Psoas muscle (tissue), 7 donors: ENCODE measurements at regions not wholly inside any gene's neighbourhood (a gene's known extent, or its start where the extent isn't known, plus 50 kb on each side); places are given as distances from the start of the nearest gene placed in this dataset.

ENCODE experiments used
- ATAC-seq, 4 donors: fragments of 200-7000 bp; cut with Tn5 transposase; one replicate each; pipeline ENCODE4 v1.9.1; 2020; ENCODE audit warnings: moderate library complexity in 3 of 4, mild to moderate bottlenecking in 2 of 4
- DNase-seq, 2 donors: peaks; one replicate each; pipeline ENCODE4 v3.0.0-alpha.2; 2020
- H3K27ac ChIP-seq: fragments of 200-600 bp; one replicate; pipeline ENCODE4 v1.8.0; 2022
- H3K27me3 ChIP-seq, 3 donors: fragments of 200-600 bp in 1 of 3; one replicate each; pipeline versions ENCODE4 v1.6.1 to v1.8.0; 2013 to 2022; ENCODE audit warnings: low read length in 2 of 3, mild to moderate bottlenecking in 2 of 3, moderate library complexity in 1 of 3; ENCODE audit not compliant: insufficient read depth in 3 of 3
- H3K36me3 ChIP-seq, 2 donors: fragments of 200-600 bp in 1 of 2; one replicate each; pipeline versions ENCODE4 v1.6.1 to v1.8.0; 2013 to 2022; ENCODE audit warnings: low read depth in 1 of 2, mild to moderate bottlenecking in 1 of 2, moderate library complexity in 1 of 2; ENCODE audit not compliant: insufficient read depth in 1 of 2
- H3K4me1 ChIP-seq: fragments of 200-600 bp; one replicate; pipeline ENCODE4 v1.8.0; 2022
- H3K4me3 ChIP-seq: fragments of 200-600 bp; one replicate; pipeline ENCODE4 v1.8.0; 2022; ENCODE audit warnings: mild to moderate bottlenecking
- H3K9me3 ChIP-seq: fragments of 200-600 bp; one replicate; pipeline ENCODE4 v1.8.0; 2022
- WGBS, 3 donors: extraction: QIAGEN DNeasy Blood & Tissue Kit; methylation state at CpG; one replicate each; pipeline versions ENCODE4 v1.1.6 to v1.1.7; 2013; 5-methylcytosine and 5-hydroxymethylcytosine counted together
- intact Hi-C, 2 donors: fragments of 100-400 bp; cut with DNase I; formaldehyde crosslinking; loops; one replicate each; pipeline versions ENCODE4 v1.11.0 to v1.14.2; 2022
- TF ChIP-seq, protein P1 (sequence below): fragments of 200-600 bp; IDR thresholded peaks from one replicate; pipeline ENCODE4 v1.8.0; 2022; ENCODE audit warnings: antibody characterized with exemption
- donor health status: healthy with polysubstance abuse.
- donor health status: DM: no; HTN: no; CAD: no; lungs with moderate emphysema.
- donor health status: Bipolar disorder and iron deficiency.
- donor health status: healthy.
- donor health status: DM: yes; HTN: yes; CAD: no.
- donor health status: DM: no; HTN: no; CAD: no.
- donor health status: DM: yes; HTN: yes; CAD: no.

DNA sequence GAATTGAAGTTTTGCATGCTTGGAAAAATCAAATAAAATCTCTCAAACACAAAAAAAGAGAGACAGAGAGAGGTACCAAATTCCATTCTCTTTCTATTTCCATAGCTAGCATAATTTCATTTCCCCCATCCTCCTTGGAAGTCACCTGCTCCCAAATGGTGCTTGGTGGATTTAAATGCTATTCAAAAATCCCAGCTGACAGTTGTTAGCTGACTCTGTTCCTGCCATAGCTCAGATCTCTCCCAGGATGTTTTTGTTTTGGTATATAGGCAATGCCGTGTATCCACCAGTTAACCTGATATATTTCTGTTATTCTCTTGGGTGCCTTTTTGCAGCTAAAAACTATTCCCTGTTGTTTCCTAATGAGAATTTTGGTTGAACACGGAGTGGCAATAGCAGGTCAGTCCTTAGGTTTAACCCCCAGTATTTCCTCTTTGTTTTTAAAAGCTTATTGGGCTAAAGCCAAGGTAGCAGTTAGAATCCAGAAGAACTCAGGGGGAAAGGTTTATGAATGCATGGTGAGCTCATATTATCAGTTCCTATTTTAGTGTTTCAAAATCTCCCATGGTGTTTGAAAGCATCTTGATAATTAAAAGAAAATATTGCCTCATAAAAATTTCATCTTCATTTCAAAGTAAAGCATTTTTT lies 240.0 kb upstream of the GBE1 start:
- Histone ChIP-seq H3K4me3 (no peak overlapping the region), H3K36me3 (no peaks in the 10 kb centered on the region), H3K9me3 (no peaks in the 10 kb centered on the region), H3K27me3 (no peaks in the 10 kb centered on the region), H3K27ac (no peak overlapping the region), H3K4me1 (peaks cover 12% of the 10 kb centered on the region)
- no peak for ATAC-seq
- TF ChIP-seq, protein P1, sequence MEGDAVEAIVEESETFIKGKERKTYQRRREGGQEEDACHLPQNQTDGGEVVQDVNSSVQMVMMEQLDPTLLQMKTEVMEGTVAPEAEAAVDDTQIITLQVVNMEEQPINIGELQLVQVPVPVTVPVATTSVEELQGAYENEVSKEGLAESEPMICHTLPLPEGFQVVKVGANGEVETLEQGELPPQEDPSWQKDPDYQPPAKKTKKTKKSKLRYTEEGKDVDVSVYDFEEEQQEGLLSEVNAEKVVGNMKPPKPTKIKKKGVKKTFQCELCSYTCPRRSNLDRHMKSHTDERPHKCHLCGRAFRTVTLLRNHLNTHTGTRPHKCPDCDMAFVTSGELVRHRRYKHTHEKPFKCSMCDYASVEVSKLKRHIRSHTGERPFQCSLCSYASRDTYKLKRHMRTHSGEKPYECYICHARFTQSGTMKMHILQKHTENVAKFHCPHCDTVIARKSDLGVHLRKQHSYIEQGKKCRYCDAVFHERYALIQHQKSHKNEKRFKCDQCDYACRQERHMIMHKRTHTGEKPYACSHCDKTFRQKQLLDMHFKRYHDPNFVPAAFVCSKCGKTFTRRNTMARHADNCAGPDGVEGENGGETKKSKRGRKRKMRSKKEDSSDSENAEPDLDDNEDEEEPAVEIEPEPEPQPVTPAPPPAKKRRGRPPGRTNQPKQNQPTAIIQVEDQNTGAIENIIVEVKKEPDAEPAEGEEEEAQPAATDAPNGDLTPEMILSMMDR, result no peak
- DNase-seq, result no peak
- whole genome bisulfite sequencing, 3 donors, result 23 to 48% (median 29%) methylated on average over 2 of the region's 2 CpGs
- intact Hi-C loops, result no loop called here

DNA sequence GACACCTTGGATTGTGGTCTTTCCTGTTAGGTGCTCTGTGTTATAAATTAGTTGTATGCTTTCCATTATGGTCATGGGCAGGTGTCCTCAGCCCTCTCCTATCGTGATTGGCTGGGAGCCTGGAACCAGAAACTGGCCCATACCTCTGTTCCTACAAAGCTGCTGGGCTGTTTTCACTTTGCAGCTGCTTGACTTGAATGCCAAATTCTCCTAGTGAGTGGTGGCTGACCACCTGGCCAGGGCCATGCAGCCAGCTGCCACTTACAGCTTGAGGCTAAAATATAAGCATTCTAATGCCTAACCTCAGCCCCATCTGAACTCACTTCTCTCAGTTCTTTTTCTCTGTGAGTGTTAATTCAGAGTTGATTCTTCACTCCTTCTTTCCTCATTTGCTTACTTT lies 239.3 kb upstream of the GBE1 start:
- Histone ChIP-seq H3K36me3 (no peaks in the 10 kb centered on the region), H3K4me3 (no peak overlapping the region), H3K4me1 (peaks cover 12% of the 10 kb centered on the region), H3K27me3 (no peaks in the 10 kb centered on the region), H3K27ac (no peak overlapping the region), H3K9me3 (no peaks in the 10 kb centered on the region)
- ATAC-seq, result peak in 2 of 4 donors; percentile 38 to 67
- intact Hi-C loops, result no loop called here
- 11 to 23% (median 13%) methylated on average over 1 of the region's 1 CpG for WGBS, 3 donors
- TF ChIP-seq, protein P1, result no peak
- no peak for DNase-seq

DNA sequence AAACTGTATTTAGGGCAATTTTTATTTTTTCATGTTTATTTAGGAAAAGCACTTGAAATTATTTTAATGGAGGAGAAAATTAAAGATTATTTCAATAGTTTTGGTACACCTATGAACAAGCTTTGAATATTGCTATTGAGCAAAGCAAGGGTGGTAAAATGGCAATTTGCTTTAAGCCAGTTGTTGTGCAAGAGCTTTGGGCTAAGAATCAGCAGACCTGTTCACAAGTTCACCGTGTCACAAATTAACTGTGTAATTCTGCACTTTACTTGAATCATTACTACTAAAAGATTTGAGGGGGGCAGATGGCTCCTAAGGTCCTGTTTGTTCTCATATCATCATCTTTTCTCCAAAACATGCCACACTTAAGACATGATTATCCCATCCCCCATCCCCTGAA lies 238.9 kb upstream of the GBE1 start:
- intact Hi-C loops, result no loop called here
- DNase-seq (no peak), ATAC-seq (no peak)
- peaks cover 12% of the 10 kb centered on the region for H3K4me1 ChIP-seq
- H3K4me3 ChIP-seq, result no peak overlapping the region
- TF ChIP-seq, protein P1, result no peak
- no peaks in the 10 kb centered on the region for H3K9me3 ChIP-seq
- H3K36me3 ChIP-seq, result no peaks in the 10 kb centered on the region
- no peak overlapping the region for H3K27ac ChIP-seq
- H3K27me3 ChIP-seq, result no peaks in the 10 kb centered on the region
- WGBS, 3 donors, result 25 to 29% (median 27%) methylated on average over 1 of the region's 1 CpG

DNA sequence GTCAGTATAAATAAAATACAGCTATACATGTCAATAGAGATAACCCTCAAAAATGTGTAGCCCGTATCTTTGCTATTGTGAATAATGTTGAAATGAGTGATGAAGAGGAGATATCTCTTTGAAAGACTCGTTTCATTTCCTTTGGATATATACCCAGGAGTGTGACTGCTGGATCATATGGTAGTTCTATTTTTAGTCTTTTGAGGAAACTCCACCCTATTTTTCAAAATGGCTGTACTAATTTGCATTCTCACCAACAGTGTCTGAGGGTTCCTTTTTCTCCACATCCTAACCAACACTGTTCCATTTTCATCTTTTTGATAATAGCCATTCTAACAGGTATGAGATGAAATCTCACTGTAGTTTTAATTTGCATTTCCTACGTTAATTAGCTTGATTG lies 237.5 kb upstream of the GBE1 start:
- H3K4me1 ChIP-seq, result peaks cover 12% of the 10 kb centered on the region
- H3K4me3 ChIP-seq, result no peak overlapping the region
- no peaks in the 10 kb centered on the region for H3K36me3 ChIP-seq
- 71 to 80% (median 71%) methylated on average over 3 of the region's 3 CpGs for WGBS, 3 donors
- intact Hi-C loops, result no loop called here
- H3K9me3 ChIP-seq, result no peaks in the 10 kb centered on the region
- no peak overlapping the region for H3K27ac ChIP-seq
- no peaks in the 10 kb centered on the region for H3K27me3 ChIP-seq
- TF ChIP-seq, protein P1, result no peak
- DNase-seq (no peak), ATAC-seq (no peak)
